Vagina (tissue), 2 donors: ENCODE measurements at regions not wholly inside any gene's neighbourhood (a gene's known extent, or its start where the extent isn't known, plus 50 kb on each side); places are given as distances from the start of the nearest gene placed in this dataset.

ENCODE experiments used
- POLR2A ChIP-seq, 2 donors: fragments of 450-650 bp; IDR thresholded peaks; one replicate each; pipeline ENCODE4 v1.6.1; 2017; ENCODE audit warnings: antibody characterized with exemption in 2 of 2, mild to moderate bottlenecking in 2 of 2, moderate library complexity in 2 of 2
- POLR2AphosphoS5 ChIP-seq, 2 donors: sonication (generic); formaldehyde crosslinking; IDR thresholded peaks; one replicate each; pipeline ENCODE4 v1.9.0; 2017; ENCODE audit warnings: antibody characterized with exemption in 2 of 2, mild to moderate bottlenecking in 2 of 2, low read depth in 1 of 2; ENCODE audit not compliant: insufficient read depth in 1 of 2
- TF ChIP-seq, protein P1 (sequence below), 3 experiments: fragments of 450-650 bp in 2 of 3; fragments of 200-600 bp in 1 of 3; sonication (generic) in 1 of 3; IDR thresholded peaks; one replicate each; pipeline ENCODE4 v1.5.1; 2017 to 2019; ENCODE audit warnings: antibody characterized with exemption in 3 of 3, mild to moderate bottlenecking in 2 of 3, moderate library complexity in 2 of 3

- TF ChIP-seq, protein P1, sequence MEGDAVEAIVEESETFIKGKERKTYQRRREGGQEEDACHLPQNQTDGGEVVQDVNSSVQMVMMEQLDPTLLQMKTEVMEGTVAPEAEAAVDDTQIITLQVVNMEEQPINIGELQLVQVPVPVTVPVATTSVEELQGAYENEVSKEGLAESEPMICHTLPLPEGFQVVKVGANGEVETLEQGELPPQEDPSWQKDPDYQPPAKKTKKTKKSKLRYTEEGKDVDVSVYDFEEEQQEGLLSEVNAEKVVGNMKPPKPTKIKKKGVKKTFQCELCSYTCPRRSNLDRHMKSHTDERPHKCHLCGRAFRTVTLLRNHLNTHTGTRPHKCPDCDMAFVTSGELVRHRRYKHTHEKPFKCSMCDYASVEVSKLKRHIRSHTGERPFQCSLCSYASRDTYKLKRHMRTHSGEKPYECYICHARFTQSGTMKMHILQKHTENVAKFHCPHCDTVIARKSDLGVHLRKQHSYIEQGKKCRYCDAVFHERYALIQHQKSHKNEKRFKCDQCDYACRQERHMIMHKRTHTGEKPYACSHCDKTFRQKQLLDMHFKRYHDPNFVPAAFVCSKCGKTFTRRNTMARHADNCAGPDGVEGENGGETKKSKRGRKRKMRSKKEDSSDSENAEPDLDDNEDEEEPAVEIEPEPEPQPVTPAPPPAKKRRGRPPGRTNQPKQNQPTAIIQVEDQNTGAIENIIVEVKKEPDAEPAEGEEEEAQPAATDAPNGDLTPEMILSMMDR (IDR thresholded peaks at IDR 0.05): no peak
- no peak for TF ChIP-seq POLR2A (IDR thresholded peaks at IDR 0.05)
- TF ChIP-seq POLR2AphosphoS5 (IDR thresholded peaks at IDR 0.05; ENCODE audit: insufficient read depth in 1 of 2, low read depth in 1 of 2): no peak
Measured at GRCh38 chr2:83879127-83879526, 580.0 kb downstream of the SUCLG1 start.
